Breast epithelium (tissue), 3 donors: ENCODE measurements at regions not wholly inside any gene's neighbourhood (a gene's known extent, or its start where the extent isn't known, plus 50 kb on each side); places are given as distances from the start of the nearest gene placed in this dataset.

Experiments used
- CTCF ChIP-seq, 3 donors: fragments of 450-650 bp; IDR thresholded peaks; one replicate each; pipeline ENCODE4 v1.5.1; 2016 to 2017; ENCODE audit warnings: antibody characterized with exemption in 3 of 3, mild to moderate bottlenecking in 3 of 3, moderate library complexity in 3 of 3
- POLR2A ChIP-seq: fragments of 450-650 bp; IDR thresholded peaks from one replicate; pipeline ENCODE4 v1.6.1; 2016; ENCODE audit warnings: antibody characterized with exemption, mild to moderate bottlenecking, moderate library complexity
- POLR2AphosphoS5 ChIP-seq, 3 donors: sonication (generic); formaldehyde crosslinking; IDR thresholded peaks; one replicate each; pipeline ENCODE4 v1.6.1; 2017; ENCODE audit warnings: antibody characterized with exemption in 3 of 3

DNA sequence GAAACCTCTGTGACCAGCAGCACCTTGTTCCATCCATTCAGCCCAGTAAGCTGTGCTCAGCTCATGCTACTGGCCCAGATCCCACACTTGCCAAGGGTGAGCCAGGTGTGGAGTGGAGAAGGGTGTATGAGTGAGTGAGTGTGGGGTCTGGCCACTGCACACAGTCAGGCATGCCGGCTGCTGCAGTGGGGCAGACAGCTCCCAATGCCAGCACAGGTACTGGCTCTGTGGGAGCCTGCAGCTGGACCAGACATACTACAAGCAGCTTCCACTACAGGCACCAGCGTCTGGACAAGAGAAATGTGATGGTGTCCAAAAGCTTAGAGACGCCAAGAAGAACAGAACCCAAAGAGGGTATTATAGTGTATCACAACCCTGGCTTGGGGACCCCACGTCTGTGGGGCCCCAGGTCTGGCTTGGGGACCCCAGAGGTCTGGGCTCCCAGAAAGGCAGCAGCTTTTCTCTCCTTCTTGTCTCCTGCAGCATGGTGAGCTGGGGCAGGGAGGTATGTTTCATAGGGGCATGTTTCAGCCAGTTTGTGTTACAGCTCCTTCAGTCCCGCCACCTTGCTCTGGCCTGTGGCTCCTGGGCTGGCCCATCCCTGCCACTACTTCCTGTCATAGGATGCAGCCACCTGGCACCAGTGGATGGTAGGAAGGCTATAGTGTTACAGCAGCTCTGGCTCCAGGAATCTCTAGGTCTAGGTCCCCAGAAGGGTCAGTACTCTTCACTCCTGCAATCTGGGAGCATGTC is 152.4 kb upstream of the HSF2 start:
- TF ChIP-seq CTCF (IDR thresholded peaks at IDR 0.05): no peak
- no peak for TF ChIP-seq POLR2AphosphoS5 (IDR thresholded peaks at IDR 0.05)
- TF ChIP-seq POLR2A: no peak
